Liver (tissue), 3 donors: ENCODE measurements at regions not wholly inside any gene's neighbourhood (a gene's known extent, or its start where the extent isn't known, plus 50 kb on each side); places are given as distances from the start of the nearest gene placed in this dataset.

ENCODE experiments used
- CTCF ChIP-seq: fragments of 150-350 bp; IDR thresholded peaks from 2 replicates; pipeline ENCODE4 v1.5.1; 2017; ENCODE audit warnings: improper control_type of control experiment, low read depth, low read length; ENCODE audit not compliant: missing input control
- GABPA ChIP-seq, 2 donors: IDR thresholded peaks in 1 of 2; conservative IDR thresholded peaks in 1 of 2; 2 replicates each; pipeline ENCODE4 v1.6.1; 2016; ENCODE audit warnings: antibody characterized with exemption in 2 of 2, mild to moderate bottlenecking in 1 of 2, moderate library complexity in 1 of 2
- JUND ChIP-seq, 2 donors: IDR thresholded peaks; 2 replicates each; pipeline ENCODE4 v1.6.1; 2016; ENCODE audit warnings: antibody characterized with exemption in 2 of 2
- MAX ChIP-seq: IDR thresholded peaks from 2 replicates; pipeline ENCODE4 v1.6.1; 2016; ENCODE audit warnings: antibody characterized with exemption
- RAD21 ChIP-seq, 2 donors: IDR thresholded peaks; 2 replicates each; pipeline ENCODE4 v1.6.1; 2016; ENCODE audit warnings: antibody characterized with exemption in 2 of 2, mild to moderate bottlenecking in 2 of 2
- REST ChIP-seq: IDR thresholded peaks from 2 replicates; pipeline ENCODE4 v1.6.1; 2016; ENCODE audit warnings: antibody characterized with exemption, mild to moderate bottlenecking
- TAF1 ChIP-seq: conservative IDR thresholded peaks from 2 replicates; pipeline ENCODE4 v1.6.1; 2016; ENCODE audit warnings: antibody characterized with exemption, mild to moderate bottlenecking
- donor health status: healthy.
- donor health status: healthy.

- TF ChIP-seq CTCF = no peak
- no peak for TF ChIP-seq TAF1
- TF ChIP-seq MAX = no peak
- TF ChIP-seq REST = no peak
- TF ChIP-seq RAD21 (IDR thresholded peaks at IDR 0.05) = no peak
- TF ChIP-seq GABPA (IDR thresholded peaks at IDR 0.05 in 1 of 2, conservative IDR thresholded peaks at IDR 0.05 in 1 of 2) = no peak
- no peak for TF ChIP-seq JUND (IDR thresholded peaks at IDR 0.05)
These were observed 352.8 kb upstream of the VSTM2A start for GRCh38 chr7:54189330-54189729.
